Cardiac fibroblast (primary cell): ENCODE measurements at regions not wholly inside any gene's neighbourhood (a gene's known extent, or its start where the extent isn't known, plus 50 kb on each side); places are given as distances from the start of the nearest gene placed in this dataset.

ENCODE experiments used
- DNase-seq, 2 donors: peaks; one replicate each; pipeline versions ENCODE4 v3.0.0 to v3.0.0-alpha.2; 2010; ENCODE audit warnings: low read depth in 2 of 2
- H3K4me3 ChIP-seq, 2 donors: replicated peaks in 1 of 2; 1 replicate in 1 of 2; 2 replicates in 1 of 2; pipeline ENCODE4 v1.5.1; 2011; ENCODE audit warnings: low read depth in 2 of 2, low read length in 2 of 2, mild to moderate bottlenecking in 2 of 2, moderate library complexity in 1 of 2
- CTCF ChIP-seq: IDR thresholded peaks from one replicate; pipeline ENCODE4 v1.5.1; 2011; ENCODE audit warnings: low read depth, mild to moderate bottlenecking, low read length, inconsistent platforms

- no peak overlapping the region for H3K4me3 ChIP-seq
- DNase-seq = no peak
- no peak for TF ChIP-seq CTCF
Observed at GRCh38 chr2:14448340-14448739, 184.2 kb upstream of the LRATD1 start.

GRCh38 chr2:14451312-14451711, 181.2 kb upstream of the LRATD1 start:
- DNase-seq = peak in 1 of 2 donors; percentile 27
- no peak overlapping the region for H3K4me3 ChIP-seq
- no peak for TF ChIP-seq CTCF

GRCh38 chr2:14454202-14454601, 178.3 kb upstream of the LRATD1 start:
- no peak for DNase-seq
- TF ChIP-seq CTCF = no peak
- no peak overlapping the region for H3K4me3 ChIP-seq

- no peak for DNase-seq
- H3K4me3 ChIP-seq = no peak overlapping the region
- no peak for TF ChIP-seq CTCF
Observed at GRCh38 chr2:14459786-14460325, 172.7 kb upstream of the LRATD1 start.

- H3K4me3 ChIP-seq = no peak overlapping the region
- TF ChIP-seq CTCF = no peak
- DNase-seq = no peak
Observed at GRCh38 chr2:14475994-14476393, 156.5 kb upstream of the LRATD1 start.

GRCh38 chr2:14479486-14479885, 153.0 kb upstream of the LRATD1 start:
- no peak overlapping the region for H3K4me3 ChIP-seq
- no peak for DNase-seq
- no peak for TF ChIP-seq CTCF

GRCh38 chr2:14480120-14480519, 152.4 kb upstream of the LRATD1 start:
- TF ChIP-seq CTCF = no peak
- DNase-seq = no peak
- no peak overlapping the region for H3K4me3 ChIP-seq
